HepG2 (cell line): ENCODE measurements at regions not wholly inside any gene's neighbourhood (a gene's known extent, or its start where the extent isn't known, plus 50 kb on each side); places are given as distances from the start of the nearest gene placed in this dataset.

Source experiments
- ATAC-seq: fragments of 200-7000 bp; cut with Tn5 transposase; 3 replicates; pipeline ENCODE4 v1.9.1; 2020; ENCODE audit warnings: mild to moderate bottlenecking, moderate library complexity
- BruUV-seq: library from RNA; stranded (reverse); fragments of 400-500 nt; replicated peaks from 2 replicates; lab custom pipeline; 2021; lab: Mats Ljungman, UMichigan
- CTCF ChIA-PET: fragments of 300-600 bp; formaldehyde crosslinking; extraction: SDS; loops from one replicate; lab custom pipeline; 2021; ENCODE audit warnings: low total read pairs, inconsistent platforms, low intra/inter-chr PET ratio; lab: Yijun Ruan, JAX
- POLR2A ChIA-PET: fragments of 350-600 bp; sonication (Branson Sonifier 250); formaldehyde crosslinking; loops from one replicate; lab custom pipeline; 2020; ENCODE audit warnings: antibody characterized with exemption, inconsistent platforms; lab: Yijun Ruan, JAX
- DNase-seq: peaks from one replicate; pipeline ENCODE4 v3.0.0-alpha.2; 2015; ENCODE audit warnings: low spot score
- FAIRE-seq: peaks from 3 replicates; lab custom pipeline; 2011; peaks lifted over from hg19 to GRCh38; lab: Jason Lieb, UNC
- H2AFZ ChIP-seq: one replicate; pipeline ENCODE4 v1.6.1; 2011; ENCODE audit warnings: low read length, inconsistent platforms
- H3K27ac ChIP-seq: fragments of 300-600 bp; 3 replicates; pipeline ENCODE4 v1.8.0; 2011; ENCODE audit warnings: mixed run types, mild to moderate bottlenecking, mixed read lengths, low read length, inconsistent platforms; ENCODE audit not compliant: insufficient read depth; ENCODE audit errors: extremely low read length
- H3K27me3 ChIP-seq, 2 experiments: fragments of 200-600 bp in 1 of 2; 2 replicates in 1 of 2; 3 replicates in 1 of 2; pipeline versions ENCODE4 v1.6.0 to v1.8.0; 2011; ENCODE audit warnings: low read length in 2 of 2, mild to moderate bottlenecking in 2 of 2, moderate library complexity in 2 of 2, inconsistent platforms in 1 of 2; ENCODE audit not compliant: insufficient read depth in 2 of 2, control insufficient read depth in 1 of 2
- H3K36me3 ChIP-seq, 2 experiments: fragments of 200-600 bp in 1 of 2; replicated peaks in 1 of 2; 2 replicates in 1 of 2; 3 replicates in 1 of 2; pipeline versions ENCODE4 v1.5.1 to v1.8.0; 2011; ENCODE audit warnings: low read length in 2 of 2, inconsistent platforms in 1 of 2; ENCODE audit not compliant: insufficient read depth in 2 of 2, control insufficient read depth in 1 of 2
- H3K4me1 ChIP-seq: 2 replicates; pipeline ENCODE4 v1.5.1; 2012; ENCODE audit warnings: low read length, inconsistent platforms; ENCODE audit not compliant: insufficient read depth
- H3K4me2 ChIP-seq: 2 replicates; pipeline ENCODE4 v1.6.0; 2011; ENCODE audit warnings: low read depth, low read length, inconsistent platforms
- H3K4me3 ChIP-seq, 3 experiments: fragments of 200-600 bp in 1 of 3; sonication (generic), shearing (Covaris generic) in 1 of 3; replicated peaks in 1 of 3; 2 replicates each; pipeline ENCODE4 v1.5.1; 2011 to 2016; ENCODE audit warnings: low read length in 3 of 3, inconsistent platforms in 2 of 3, low read depth in 2 of 3, mild to moderate bottlenecking in 2 of 3, control low read depth in 1 of 3, mixed read lengths in 1 of 3; ENCODE audit not compliant: insufficient read depth in 1 of 3
- H3K79me2 ChIP-seq: one replicate; pipeline ENCODE4 v1.6.1; 2011; ENCODE audit warnings: low read length, inconsistent platforms; ENCODE audit not compliant: insufficient read depth
- H3K9ac ChIP-seq: 2 replicates; pipeline ENCODE4 v1.6.0; 2011; ENCODE audit warnings: mild to moderate bottlenecking, low read depth, low read length, inconsistent platforms; ENCODE audit not compliant: insufficient read depth
- H3K9me3 ChIP-seq: 2 replicates; pipeline ENCODE4 v1.5.1; 2012; ENCODE audit warnings: mild to moderate bottlenecking, low read length
- H4K20me1 ChIP-seq: 2 replicates; pipeline ENCODE4 v1.6.0; 2011; ENCODE audit warnings: inconsistent platforms, mild to moderate bottlenecking, low read length, moderate library complexity; ENCODE audit not compliant: insufficient read depth
- ZBTB10 ChIP-seq: sonication (generic); formaldehyde crosslinking; IDR thresholded peaks from 2 replicates; pipeline ENCODE4 v1.4.0; 2020; ENCODE audit warnings: missing genetic modification reagents, borderline replicate concordance
- ZC3H4 ChIP-seq: sonication (generic); formaldehyde crosslinking; IDR thresholded peaks from 2 replicates; pipeline ENCODE4 v1.4.0; 2020; ENCODE audit warnings: missing genetic modification reagents, borderline replicate concordance
- ZNF772 ChIP-seq: sonication (generic); formaldehyde crosslinking; IDR thresholded peaks from 2 replicates; pipeline ENCODE4 v1.5.0; 2020; ENCODE audit warnings: mild to moderate bottlenecking, missing genetic modification reagents
- ZNF816 ChIP-seq: sonication (generic); formaldehyde crosslinking; IDR thresholded peaks from 2 replicates; pipeline ENCODE4 v1.8.0; 2022; ENCODE audit warnings: missing genetic modification reagents, mild to moderate bottlenecking, borderline replicate concordance
- WGBS: methylation state at CpG from one replicate; pipeline ENCODE4 v1.1.6; 2017; ENCODE audit warnings: low lambda C conversion rate; 5-methylcytosine and 5-hydroxymethylcytosine counted together
- in situ Hi-C: cut with HindIII; loops from 2 replicates; pipeline ENCODE4 v1.10.0; 2017; ENCODE audit warnings: low pct_unique_long_range_greater_than_20kb; ENCODE audit not compliant: extremely low pct_ligation_motif_present
- intact Hi-C: fragments of 100-400 bp; cut with micrococcal nuclease; formaldehyde crosslinking; loops from one replicate; pipeline ENCODE4 v1.10.0; 2022; ENCODE audit not compliant: unreplicated experiment

GRCh38 chr1:34324879-34325440 lies 148.3 kb downstream of the C1orf94 start:
- no peak overlapping the region for H3K9ac ChIP-seq
- WGBS = 7% methylated on average over 10 of the region's 10 CpGs
- POLR2A ChIA-PET = no interaction called here

More at GRCh38 chr1:34324879-34325440, 148.3 kb downstream of the C1orf94 start:
- Histone ChIP-seq H3K9me3 (peaks cover 17% of the 10 kb centered on the region), H3K4me2 (no peak overlapping the region), H3K4me1 (no peaks in the 10 kb centered on the region), H2AFZ (no peak overlapping the region), H4K20me1 (no peaks in the 10 kb centered on the region), H3K4me3 (no peak overlapping the region), H3K27ac (no peak overlapping the region), H3K36me3 (no peaks in the 10 kb centered on the region), H3K27me3 (no peaks in the 10 kb centered on the region), H3K79me2 (no peaks in the 10 kb centered on the region)
- ATAC-seq (no peak), DNase-seq (no peak), FAIRE-seq (no peak)
- CTCF ChIA-PET = no interaction called here
- TF ChIP-seq ZNF772 (CRISPR knock-in tag) = no peak
- no peak for TF ChIP-seq ZNF816 (CRISPR knock-in tag)
- no peak for TF ChIP-seq ZC3H4 (CRISPR knock-in tag)
- TF ChIP-seq ZBTB10 (CRISPR knock-in tag) = no peak
- in situ Hi-C loops = no loop called here
- no TSS peak for BruUV-seq
- intact Hi-C loops = no loop called here
